ENCODE measurements at regions not wholly inside any gene's neighbourhood (a gene's known extent, or its start where the extent isn't known, plus 50 kb on each side); places are given as distances from the start of the nearest gene placed in this dataset.
"Not testable (repeated sequence)": the region's sequence is repeated elsewhere in the genome, so short reads cannot be mapped to it uniquely, and the experiment has no call there.

DNA sequence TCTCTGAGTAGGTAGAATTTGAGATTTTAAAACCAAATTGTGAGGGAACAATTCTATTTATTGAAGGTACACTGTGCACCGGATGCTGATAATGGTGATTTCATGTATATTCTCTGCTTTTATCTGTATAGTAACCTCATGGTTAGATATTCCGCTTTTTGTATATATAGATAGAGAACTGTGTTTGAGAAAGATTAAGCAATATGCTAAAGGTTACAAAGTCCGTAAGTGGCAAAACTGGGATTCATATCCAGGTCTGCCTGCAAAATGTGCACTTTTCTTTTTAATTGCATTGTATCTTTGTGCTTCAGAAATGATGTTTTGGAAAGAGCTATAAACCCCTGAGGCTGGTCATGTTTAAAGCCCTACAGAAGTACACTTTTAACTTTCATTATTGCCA is 635.4 kb upstream of the NECTIN3 start:
- no peaks in the 10 kb centered on the region for H3K9me3 Mint-ChIP-seq

DNA sequence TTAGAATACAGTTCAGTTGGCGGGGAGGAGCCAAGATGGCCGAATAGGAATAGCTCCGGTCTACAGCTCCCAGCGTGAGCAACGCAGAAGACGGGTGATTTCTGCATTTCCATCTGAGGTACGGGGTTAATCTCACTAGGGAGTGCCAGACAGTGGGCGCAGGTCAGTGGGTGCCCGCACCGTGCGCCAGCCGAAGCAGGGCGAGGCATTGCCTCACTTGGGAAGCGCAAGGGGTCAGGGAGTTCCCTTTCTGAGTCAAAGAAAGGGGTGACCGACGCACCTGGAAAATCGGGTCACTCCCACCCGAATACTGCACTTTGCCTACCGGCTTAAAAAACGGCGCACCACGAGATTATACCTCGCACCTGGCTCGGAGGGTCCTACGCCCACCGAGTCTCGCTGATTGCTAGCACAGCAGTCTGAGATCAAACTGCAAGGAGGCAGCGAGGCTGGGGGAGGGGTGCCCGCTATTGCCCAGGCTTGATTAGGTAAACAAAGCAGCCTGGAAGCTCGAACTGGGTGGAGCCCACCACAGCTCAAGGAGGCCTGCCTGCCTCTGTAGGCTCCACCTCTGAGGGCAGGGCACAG is 631.5 kb upstream of the NECTIN3 start:
- H3K9me3 Mint-ChIP-seq; H3K27me3 Mint-ChIP-seq; POLR2A ChIA-PET; CTCF ChIA-PET; H3K36me3 Mint-ChIP-seq (ENCODE audit: low read depth); H3K4me1 Mint-ChIP-seq; H3K4me3 Mint-ChIP-seq; DNase-seq; H3K27ac Mint-ChIP-seq: not testable (repeated sequence)

More for the DNA sequence above, 635.4 kb upstream of the NECTIN3 start:
- POLR2A ChIA-PET: no interaction called here
- no peak for DNase-seq
- H3K27ac Mint-ChIP-seq: no peak overlapping the region
- CTCF ChIA-PET: no interaction called here
- no peaks in the 10 kb centered on the region for H3K27me3 Mint-ChIP-seq
- H3K4me3 Mint-ChIP-seq: no peak overlapping the region
- no peaks in the 10 kb centered on the region for H3K4me1 Mint-ChIP-seq
- no peaks in the 10 kb centered on the region for H3K36me3 Mint-ChIP-seq (ENCODE audit: low read depth)

DNA sequence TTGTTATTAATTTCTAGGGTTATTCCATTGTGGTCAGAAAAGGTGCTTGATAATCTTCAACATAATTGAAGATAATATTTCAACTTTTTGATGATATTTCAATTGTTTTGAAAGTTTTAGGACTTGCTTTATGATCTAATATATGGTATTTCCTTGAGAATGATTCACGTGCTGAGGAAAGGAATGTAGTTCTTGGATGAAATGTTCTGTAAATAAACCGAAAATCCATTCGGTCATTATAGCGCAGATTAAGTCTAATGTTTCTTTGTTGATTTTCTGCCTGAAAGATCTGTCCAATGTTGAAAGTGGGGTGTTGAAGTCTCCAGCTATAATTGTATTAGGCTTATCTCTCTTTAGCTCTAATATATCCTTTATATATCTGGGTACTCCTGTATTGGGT is 617.5 kb upstream of the NECTIN3 start:
- ChIA-PET POLR2A (no interaction called here), CTCF (no interaction called here)
- Mint-ChIP-seq H3K27ac (no peak overlapping the region), H3K27me3 (no peaks in the 10 kb centered on the region), H3K9me3 (no peaks in the 10 kb centered on the region), H3K4me1 (no peaks in the 10 kb centered on the region), H3K36me3 (ENCODE audit: low read depth) (no peaks in the 10 kb centered on the region), H3K4me3 (no peak overlapping the region)
- no peak for DNase-seq

DNA sequence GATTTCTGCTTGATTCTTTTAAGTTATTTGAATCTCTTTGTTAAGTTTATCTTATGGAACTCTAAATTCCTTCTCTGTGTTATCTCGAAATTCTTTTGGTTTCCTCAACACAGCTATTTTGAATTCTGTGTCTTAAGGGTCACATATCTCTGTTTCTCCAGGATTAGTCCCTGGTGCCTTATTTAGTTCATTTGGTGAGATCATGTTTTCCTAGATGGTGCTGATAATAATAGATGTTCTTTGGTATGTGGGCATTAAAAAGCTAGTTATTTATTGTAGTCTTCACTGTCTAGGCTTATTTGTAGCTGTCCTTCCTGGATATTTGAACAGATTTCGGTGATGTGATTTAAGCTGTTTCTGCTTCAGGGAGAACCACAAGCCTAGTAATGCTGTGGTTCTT is 615.6 kb upstream of the NECTIN3 start:
- Mint-ChIP-seq H3K27ac (no peak overlapping the region), H3K4me1 (no peaks in the 10 kb centered on the region), H3K4me3 (no peak overlapping the region), H3K36me3 (ENCODE audit: low read depth) (no peaks in the 10 kb centered on the region), H3K9me3 (no peaks in the 10 kb centered on the region), H3K27me3 (no peaks in the 10 kb centered on the region)
- no peak for DNase-seq
- POLR2A ChIA-PET: no interaction called here
- CTCF ChIA-PET: no interaction called here

DNA sequence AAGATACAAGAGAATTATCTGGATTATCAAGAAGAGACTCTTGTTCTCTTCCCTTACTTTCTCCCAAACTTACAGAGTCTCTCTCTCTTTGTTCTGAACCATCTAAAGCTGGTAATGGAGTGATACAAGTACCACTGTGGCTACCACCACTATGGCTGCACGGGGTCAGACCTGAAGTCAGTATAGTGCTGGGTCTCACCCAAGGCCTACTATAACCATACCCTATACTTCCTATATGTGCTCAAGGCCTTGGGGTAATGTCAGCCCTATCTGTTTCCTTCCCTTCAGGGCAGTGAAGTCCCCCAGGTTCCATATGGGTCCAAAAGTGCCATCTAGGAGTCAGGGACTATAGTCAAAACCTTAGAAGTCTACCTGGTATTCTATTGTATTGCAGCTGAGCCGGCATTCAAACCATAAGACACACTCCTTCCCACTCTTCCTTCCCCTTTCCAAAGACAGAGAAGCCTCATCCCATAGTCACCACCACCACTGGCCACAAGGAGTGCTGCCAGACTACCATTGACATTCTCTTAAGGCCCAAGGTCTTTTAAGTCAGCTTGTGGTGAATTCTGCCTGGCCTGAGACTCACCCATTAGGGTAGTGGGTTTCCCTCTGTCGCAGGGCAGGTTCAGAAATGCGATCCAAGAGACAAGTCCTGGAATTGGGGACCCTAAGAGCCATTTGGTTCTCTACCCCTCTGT is 615.0 kb upstream of the NECTIN3 start:
- no peaks in the 10 kb centered on the region for H3K36me3 Mint-ChIP-seq (ENCODE audit: low read depth)
- POLR2A ChIA-PET: no interaction called here
- DNase-seq: no peak
- CTCF ChIA-PET: no interaction called here
- H3K9me3 Mint-ChIP-seq: no peaks in the 10 kb centered on the region
- H3K4me1 Mint-ChIP-seq: no peaks in the 10 kb centered on the region
- H3K4me3 Mint-ChIP-seq: no peak overlapping the region
- H3K27me3 Mint-ChIP-seq: no peaks in the 10 kb centered on the region
- H3K27ac Mint-ChIP-seq: no peak overlapping the region

DNA sequence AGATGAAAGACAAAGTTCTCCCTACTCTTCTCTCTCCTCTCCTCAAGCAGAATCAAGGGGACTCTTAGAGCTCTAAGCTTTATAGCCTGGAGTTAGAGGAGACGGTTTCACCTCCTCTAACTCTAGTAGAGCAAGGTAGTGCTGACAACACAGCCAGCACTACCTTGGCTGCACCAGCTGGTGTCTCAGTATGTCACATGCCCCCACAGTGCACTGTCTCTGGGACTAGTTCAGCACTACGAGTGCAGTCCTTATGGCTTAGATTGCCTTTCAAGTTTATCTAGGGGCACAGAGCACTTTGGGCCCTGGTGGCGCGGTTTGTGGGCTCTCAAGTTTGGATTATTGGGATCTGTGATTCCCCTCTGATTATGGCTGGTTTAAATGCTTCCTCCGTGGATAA is 614.1 kb upstream of the NECTIN3 start:
- CTCF ChIA-PET: no interaction called here
- H3K4me1 Mint-ChIP-seq: no peaks in the 10 kb centered on the region

DNA sequence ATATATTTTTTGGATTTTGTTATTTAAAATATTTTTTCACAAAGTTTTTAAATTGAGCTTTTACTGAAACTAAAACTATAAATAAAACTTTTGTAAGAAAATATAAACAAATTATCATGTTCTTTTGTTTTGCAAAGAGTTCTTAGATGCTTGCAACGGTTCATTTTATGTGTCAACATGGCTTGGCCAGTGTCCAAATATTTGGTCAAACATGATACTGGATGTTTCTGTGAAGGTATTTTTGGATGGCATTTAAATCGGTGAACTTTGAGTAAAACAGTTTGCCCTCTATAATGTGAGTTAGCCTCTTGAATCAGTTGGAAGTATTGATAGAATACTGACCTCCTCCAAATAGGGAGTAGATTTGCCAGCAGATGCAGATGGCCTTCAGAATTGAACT is 612.6 kb upstream of the NECTIN3 start:
- Mint-ChIP-seq H3K4me1 (no peaks in the 10 kb centered on the region), H3K27me3 (no peaks in the 10 kb centered on the region), H3K36me3 (ENCODE audit: low read depth) (no peaks in the 10 kb centered on the region), H3K4me3 (no peak overlapping the region), H3K27ac (no peak overlapping the region), H3K9me3 (no peaks in the 10 kb centered on the region)
- CTCF ChIA-PET: no interaction called here
- no peak for DNase-seq
- POLR2A ChIA-PET: no interaction called here

More for the DNA sequence above, 614.1 kb upstream of the NECTIN3 start:
- Mint-ChIP-seq H3K27ac (no peak overlapping the region), H3K9me3 (no peaks in the 10 kb centered on the region), H3K4me3 (no peak overlapping the region), H3K36me3 (ENCODE audit: low read depth) (no peaks in the 10 kb centered on the region), H3K27me3 (no peaks in the 10 kb centered on the region)
- no peak for DNase-seq
- POLR2A ChIA-PET: no interaction called here

DNA sequence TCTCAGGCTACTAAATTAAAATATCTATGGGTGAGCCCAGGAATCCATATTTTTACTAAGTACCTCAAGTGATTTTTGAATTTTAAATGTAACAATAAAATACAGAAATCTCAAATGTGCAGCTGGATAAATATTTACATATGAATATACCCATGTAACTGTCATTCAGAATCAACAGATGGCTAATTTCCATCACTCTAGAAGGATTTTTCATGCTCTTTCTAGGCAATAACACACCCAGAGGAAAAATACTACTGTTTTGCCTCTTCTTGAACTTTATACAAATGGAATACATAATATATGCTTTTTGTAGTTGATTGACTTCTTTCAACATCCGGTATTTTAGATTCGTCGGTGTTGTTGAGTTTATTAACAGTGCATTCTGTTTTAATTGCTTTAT is 601.3 kb upstream of the NECTIN3 start:
- Mint-ChIP-seq H3K9me3 (no peaks in the 10 kb centered on the region), H3K4me1 (no peaks in the 10 kb centered on the region), H3K36me3 (ENCODE audit: low read depth) (no peaks in the 10 kb centered on the region), H3K4me3 (no peak overlapping the region), H3K27ac (no peak overlapping the region), H3K27me3 (peaks cover 7% of the 10 kb centered on the region)
- ChIA-PET CTCF (no interaction called here), POLR2A (no interaction called here)
- no peak for DNase-seq

DNA sequence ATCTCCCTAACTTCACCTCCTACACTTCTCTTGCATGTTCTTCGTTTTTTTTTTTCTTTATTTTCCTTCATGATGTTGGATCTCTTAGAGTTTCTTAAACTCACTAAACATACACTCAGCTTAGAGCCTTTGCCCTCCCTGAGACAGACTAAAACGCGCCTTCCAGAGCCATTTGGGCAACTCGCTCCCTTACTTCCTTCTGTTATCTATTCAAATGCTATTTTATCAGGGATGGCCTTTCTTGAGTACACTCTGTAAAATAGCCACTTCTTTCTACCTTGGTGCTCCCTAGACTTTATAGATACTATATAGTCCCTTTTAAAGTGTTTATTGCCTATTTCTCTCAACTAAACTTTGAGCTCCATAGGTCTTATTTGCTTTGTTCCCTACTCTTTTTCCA is 598.2 kb upstream of the NECTIN3 start:
- ChIA-PET CTCF (no interaction called here), POLR2A (no interaction called here)
- H3K4me3 Mint-ChIP-seq: no peak overlapping the region
- no peak overlapping the region for H3K27ac Mint-ChIP-seq
- no peaks in the 10 kb centered on the region for H3K4me1 Mint-ChIP-seq
- no peak for DNase-seq
- H3K27me3 Mint-ChIP-seq: no peaks in the 10 kb centered on the region
- no peaks in the 10 kb centered on the region for H3K36me3 Mint-ChIP-seq (ENCODE audit: low read depth)
- no peaks in the 10 kb centered on the region for H3K9me3 Mint-ChIP-seq

DNA sequence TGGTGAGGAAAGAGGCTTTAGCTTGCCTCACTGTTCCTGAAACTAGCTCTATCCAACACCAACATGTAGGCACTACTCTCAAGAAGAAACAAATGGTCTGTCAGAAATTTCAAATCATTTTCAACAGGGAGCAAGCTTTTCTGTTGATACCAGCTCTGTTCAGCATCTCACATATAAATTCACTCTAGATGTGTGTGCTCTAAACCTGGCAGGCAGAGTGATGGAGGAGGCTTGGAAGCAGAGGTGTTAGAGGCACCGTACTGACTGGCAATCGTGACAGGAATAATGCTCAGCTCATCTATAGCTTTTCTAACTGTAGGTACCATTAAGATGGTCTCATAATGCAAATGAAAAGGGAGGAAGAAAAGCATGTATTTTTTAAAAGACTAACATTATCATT is 597.2 kb upstream of the NECTIN3 start:
- CTCF ChIA-PET: interaction anchor here (1.0 kb wide), 1 partner anchor 268 kb away, joined by 3 read pairs; no protein-coding TSS in a partner anchor
- no peaks in the 10 kb centered on the region for H3K27me3 Mint-ChIP-seq
- DNase-seq: no peak

DNA sequence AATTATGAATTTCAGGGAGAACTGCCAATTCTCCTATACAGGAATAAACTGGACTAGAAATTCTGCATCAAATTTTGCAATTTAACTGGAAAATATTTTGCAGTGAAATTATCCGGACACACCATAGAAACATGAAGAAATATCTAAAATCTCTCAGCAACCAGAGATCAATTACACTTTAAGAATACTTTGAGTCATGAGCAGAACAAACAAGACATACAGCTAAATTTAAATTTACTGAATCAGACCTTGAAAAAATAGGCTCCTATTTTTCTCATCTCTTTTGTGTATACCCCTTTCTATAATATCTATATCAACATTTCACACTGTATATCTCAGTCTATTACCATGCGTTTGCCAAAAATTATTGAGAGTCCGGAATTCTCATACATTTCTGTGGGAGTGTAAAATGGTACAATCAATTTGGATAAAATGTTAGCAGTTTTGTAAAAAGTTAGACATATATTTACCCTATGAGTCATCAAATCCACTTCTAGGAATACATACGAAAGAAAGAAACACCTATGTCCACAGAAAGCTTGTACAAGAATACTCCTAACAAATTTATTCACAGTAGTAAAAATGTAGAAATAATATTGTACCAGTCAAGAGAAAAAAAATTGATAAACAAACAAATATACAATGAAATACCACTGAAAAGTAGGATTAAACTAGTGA is 593.1 kb upstream of the NECTIN3 start:
- Mint-ChIP-seq H3K27me3 (no peaks in the 10 kb centered on the region), H3K9me3 (no peaks in the 10 kb centered on the region), H3K36me3 (ENCODE audit: low read depth) (no peaks in the 10 kb centered on the region), H3K4me1 (no peaks in the 10 kb centered on the region), H3K4me3 (no peak overlapping the region), H3K27ac (no peak overlapping the region)
- no peak for DNase-seq
- CTCF ChIA-PET: no interaction called here
- POLR2A ChIA-PET: no interaction called here

More for the DNA sequence above, 597.2 kb upstream of the NECTIN3 start:
- no peaks in the 10 kb centered on the region for H3K4me1 Mint-ChIP-seq
- POLR2A ChIA-PET: no interaction called here
- no peaks in the 10 kb centered on the region for H3K36me3 Mint-ChIP-seq (ENCODE audit: low read depth)
- no peaks in the 10 kb centered on the region for H3K9me3 Mint-ChIP-seq
- no peak overlapping the region for H3K4me3 Mint-ChIP-seq
- H3K27ac Mint-ChIP-seq: no peak overlapping the region

DNA sequence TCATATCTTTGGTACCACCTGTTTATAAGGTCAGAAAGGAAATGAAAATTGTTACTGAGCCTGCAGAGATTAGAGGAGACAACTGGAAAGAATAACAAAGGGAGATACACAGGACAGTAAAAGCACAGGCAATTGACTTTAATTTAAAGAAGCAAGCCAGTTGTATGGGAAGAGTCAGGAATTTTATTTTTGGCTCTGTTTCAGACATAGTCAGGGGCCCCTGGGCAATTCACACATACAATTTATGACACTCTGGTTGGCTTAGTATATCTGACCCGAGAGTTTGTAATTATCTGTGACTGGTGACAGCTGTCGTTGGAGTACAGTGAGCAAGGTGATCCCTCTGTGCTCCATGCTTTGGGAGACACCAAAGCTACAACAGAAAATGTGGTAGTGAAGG is 591.9 kb upstream of the NECTIN3 start:
- H3K9me3 Mint-ChIP-seq: no peaks in the 10 kb centered on the region
- ChIA-PET POLR2A (no interaction called here), CTCF (no interaction called here)
- H3K27me3 Mint-ChIP-seq: no peaks in the 10 kb centered on the region
- no peak overlapping the region for H3K27ac Mint-ChIP-seq
- H3K36me3 Mint-ChIP-seq (ENCODE audit: low read depth): no peaks in the 10 kb centered on the region
- no peak overlapping the region for H3K4me3 Mint-ChIP-seq
- H3K4me1 Mint-ChIP-seq: no peaks in the 10 kb centered on the region
- no peak for DNase-seq

DNA sequence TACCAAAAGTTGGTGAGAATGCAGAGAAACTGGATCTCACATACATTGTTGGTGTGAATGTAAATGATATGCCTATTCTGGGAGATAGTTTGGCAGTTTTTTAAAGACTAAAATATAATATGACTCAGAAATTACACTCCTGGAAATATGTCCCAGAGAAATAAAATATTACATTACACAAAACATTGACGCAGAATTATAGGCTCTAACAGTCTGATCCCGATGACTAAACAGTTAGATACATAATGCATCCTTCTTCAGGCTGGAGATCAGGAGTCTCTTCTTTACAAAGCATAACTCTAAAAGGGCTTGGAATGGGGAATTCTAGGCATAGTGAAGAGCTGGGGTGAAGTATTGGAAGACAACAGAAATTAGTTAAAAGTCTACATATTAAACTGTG is 586.2 kb upstream of the NECTIN3 start:
- H3K36me3 Mint-ChIP-seq (ENCODE audit: low read depth): no peaks in the 10 kb centered on the region
- no peak overlapping the region for H3K27ac Mint-ChIP-seq
- no peaks in the 10 kb centered on the region for H3K4me1 Mint-ChIP-seq
- no peak for DNase-seq
- no peaks in the 10 kb centered on the region for H3K27me3 Mint-ChIP-seq
- H3K4me3 Mint-ChIP-seq: no peak overlapping the region
- peaks cover 3% of the 10 kb centered on the region for H3K9me3 Mint-ChIP-seq
- CTCF ChIA-PET: no interaction called here
- POLR2A ChIA-PET: no interaction called here

DNA sequence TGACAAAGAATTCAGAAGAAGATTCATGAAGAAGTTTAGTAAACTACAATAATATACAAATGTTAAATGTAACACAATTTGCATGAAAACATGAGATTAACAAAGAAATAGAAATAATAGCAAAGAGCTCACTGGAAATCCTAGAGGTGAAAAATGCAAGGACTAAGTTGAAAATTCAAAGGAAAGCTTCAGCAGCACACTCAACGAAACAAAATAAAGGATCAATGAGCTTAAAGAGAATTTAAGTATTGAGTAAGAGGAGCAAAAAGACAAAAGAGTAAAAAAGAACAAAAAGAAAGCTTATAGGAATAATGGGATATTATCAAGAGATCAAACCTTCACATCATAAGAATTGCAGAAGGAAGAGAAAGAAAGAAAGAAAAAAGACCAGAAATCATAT is 583.8 kb upstream of the NECTIN3 start:
- Mint-ChIP-seq H3K9me3 (peaks cover 3% of the 10 kb centered on the region), H3K27me3 (no peaks in the 10 kb centered on the region), H3K27ac (no peak overlapping the region), H3K4me1 (no peaks in the 10 kb centered on the region), H3K36me3 (ENCODE audit: low read depth) (no peaks in the 10 kb centered on the region), H3K4me3 (no peak overlapping the region)
- POLR2A ChIA-PET: no interaction called here
- no peak for DNase-seq
- CTCF ChIA-PET: no interaction called here

All from activated CD4-positive, alpha-beta memory T cell treated with anti-CD3 and anti-CD28 coated beads, Interleukin-2, amount 10 ng/mL, durations not matched to agents 7 days and 5 days (primary cell).